PC-3 (cell line): ENCODE measurements at regions not wholly inside any gene's neighbourhood (a gene's known extent, or its start where the extent isn't known, plus 50 kb on each side); places are given as distances from the start of the nearest gene placed in this dataset.

ENCODE experiments used
- EZH2 ChIP-seq: fragments of 300-600 bp; sonication (generic); IDR thresholded peaks from one replicate; pipeline ENCODE4 v1.6.1; 2017; ENCODE audit warnings: antibody characterized with exemption, mild to moderate bottlenecking, low read length; ENCODE audit not compliant: unreplicated experiment
- TF ChIP-seq, protein P1 (sequence below): fragments of 300-600 bp; sonication (generic); conservative IDR thresholded peaks from 2 replicates; pipeline ENCODE4 v1.5.1; 2017; ENCODE audit warnings: antibody characterized with exemption, low read depth, mild to moderate bottlenecking, low read length

DNA sequence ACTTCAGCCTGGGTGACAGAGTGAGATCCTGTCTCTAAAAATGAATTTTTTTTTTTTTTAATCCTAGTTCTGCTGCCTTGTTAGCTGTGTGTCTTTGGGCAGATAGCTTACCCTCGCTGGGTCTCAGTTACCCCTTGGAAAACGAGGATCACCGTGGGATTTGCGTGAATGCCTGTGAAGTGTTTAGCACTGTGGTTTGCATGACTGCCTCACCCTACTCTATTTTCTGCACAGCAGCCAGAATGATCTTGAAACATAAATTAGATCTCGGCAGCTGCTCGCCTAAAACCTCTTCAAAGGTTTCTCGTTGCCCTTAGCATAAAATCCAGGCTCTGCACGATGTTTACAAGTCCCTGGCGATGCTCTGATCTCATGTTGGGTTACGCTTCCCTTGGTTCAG is 71.2 kb upstream of the GRIN2A start:
- no peak for TF ChIP-seq EZH2
- TF ChIP-seq, protein P1, sequence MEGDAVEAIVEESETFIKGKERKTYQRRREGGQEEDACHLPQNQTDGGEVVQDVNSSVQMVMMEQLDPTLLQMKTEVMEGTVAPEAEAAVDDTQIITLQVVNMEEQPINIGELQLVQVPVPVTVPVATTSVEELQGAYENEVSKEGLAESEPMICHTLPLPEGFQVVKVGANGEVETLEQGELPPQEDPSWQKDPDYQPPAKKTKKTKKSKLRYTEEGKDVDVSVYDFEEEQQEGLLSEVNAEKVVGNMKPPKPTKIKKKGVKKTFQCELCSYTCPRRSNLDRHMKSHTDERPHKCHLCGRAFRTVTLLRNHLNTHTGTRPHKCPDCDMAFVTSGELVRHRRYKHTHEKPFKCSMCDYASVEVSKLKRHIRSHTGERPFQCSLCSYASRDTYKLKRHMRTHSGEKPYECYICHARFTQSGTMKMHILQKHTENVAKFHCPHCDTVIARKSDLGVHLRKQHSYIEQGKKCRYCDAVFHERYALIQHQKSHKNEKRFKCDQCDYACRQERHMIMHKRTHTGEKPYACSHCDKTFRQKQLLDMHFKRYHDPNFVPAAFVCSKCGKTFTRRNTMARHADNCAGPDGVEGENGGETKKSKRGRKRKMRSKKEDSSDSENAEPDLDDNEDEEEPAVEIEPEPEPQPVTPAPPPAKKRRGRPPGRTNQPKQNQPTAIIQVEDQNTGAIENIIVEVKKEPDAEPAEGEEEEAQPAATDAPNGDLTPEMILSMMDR: no peak
